ENCODE measurements at regions not wholly inside any gene's neighbourhood (a gene's known extent, or its start where the extent isn't known, plus 50 kb on each side); places are given as distances from the start of the nearest gene placed in this dataset.

DNA sequence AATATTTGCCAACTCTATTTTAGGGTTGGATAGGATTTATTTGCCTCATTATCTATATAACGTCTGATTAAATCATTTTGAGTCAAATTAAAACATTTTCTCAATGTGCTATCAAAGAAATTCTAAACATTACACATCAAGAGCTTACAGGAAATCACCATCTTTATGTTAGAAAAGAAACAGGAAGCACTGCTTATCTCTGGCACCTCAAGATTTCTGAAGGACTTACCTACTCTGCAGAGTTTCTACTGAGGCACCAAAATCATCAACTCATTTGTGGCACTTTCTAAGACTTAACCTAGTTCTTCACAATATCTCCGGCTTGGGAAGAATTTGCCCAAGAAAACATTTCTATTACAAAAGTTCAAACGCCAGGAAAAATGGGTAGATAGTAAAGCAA, 181.3 kb upstream of the EOMES start:
- TF ChIP-seq EZH2 (IDR thresholded peaks at IDR 0.05) (no peak), CTCF (IDR thresholded peaks at IDR 0.05) (no peak), EZH2phosphoT487 (IDR thresholded peaks at IDR 0.05) (no peak)
